ENCODE measurements at regions not wholly inside any gene's neighbourhood (a gene's known extent, or its start where the extent isn't known, plus 50 kb on each side); places are given as distances from the start of the nearest gene placed in this dataset.

GRCh38 chr2:2688254-2688653, 357.2 kb upstream of the MYT1L start:
- TF ChIP-seq CTCF (IDR thresholded peaks at IDR 0.05; ENCODE audit: low read depth, low read length, missing input control), result no peak
- no peak for TF ChIP-seq EGR1 (IDR thresholded peaks at IDR 0.05; ENCODE audit: low read depth in 2 of 2)
- no peak for TF ChIP-seq YY1 (IDR thresholded peaks at IDR 0.05)
- TF ChIP-seq REST (IDR thresholded peaks at IDR 0.05), result no peak
- TF ChIP-seq TAF1 (conservative IDR thresholded peaks at IDR 0.05), result no peak
- TF ChIP-seq GABPA (IDR thresholded peaks at IDR 0.05 in 1 of 2, conservative IDR thresholded peaks at IDR 0.05 in 1 of 2), result no peak
- no peak for TF ChIP-seq FOXA1 (IDR thresholded peaks at IDR 0.05)
- TF ChIP-seq MAX (IDR thresholded peaks at IDR 0.05), result no peak

All from liver (tissue), 3 donors.